HCT116 (cell line): ENCODE measurements at regions not wholly inside any gene's neighbourhood (a gene's known extent, or its start where the extent isn't known, plus 50 kb on each side); places are given as distances from the start of the nearest gene placed in this dataset.

ENCODE experiments used
- ATAC-seq: fragments of 200-7000 bp; cut with Tn5 transposase; 2 replicates; pipeline ENCODE4 v1.9.1; 2020; ENCODE audit warnings: mild to moderate bottlenecking, moderate library complexity
- BruUV-seq: library from RNA; stranded (reverse); fragments of 400-500 nt; replicated peaks from 2 replicates; lab custom pipeline; 2021; lab: Mats Ljungman, UMichigan
- CTCF ChIA-PET: fragments of 300-600 bp; sonication (Branson Sonifier 250); formaldehyde crosslinking; loops from one replicate; lab custom pipeline; 2021; ENCODE audit warnings: antibody characterized with exemption; lab: Charles Lee
- POLR2A ChIA-PET: fragments of 300-600, 350-600 bp; sonication (Branson Sonifier 250); formaldehyde crosslinking; loops from one replicate; lab custom pipeline; 2021; ENCODE audit warnings: antibody characterized with exemption; lab: Charles Lee
- RAD21 ChIA-PET, 2 experiments: fragments of 300-600 bp; sonication (Branson Sonifier 250); formaldehyde crosslinking; loops; one replicate each; lab custom pipeline; 2023; ENCODE audit warnings: low total read pairs in 2 of 2; ENCODE audit not compliant: uncharacterized antibody in 2 of 2, unreplicated experiment in 2 of 2, low non-redundant PET in 1 of 2; lab: Charles Lee
- DNase-seq: peaks from one replicate; pipeline ENCODE4 v3.0.0-alpha.2; 2010; ENCODE audit warnings: low read depth, low spot score
- H2AFZ ChIP-seq: fragments of 200-600 bp; shearing (Covaris generic), sonication (generic); 2 replicates; pipeline ENCODE4 v1.6.1; 2017; ENCODE audit warnings: low read depth, mixed run types, mixed read lengths, antibody characterized with exemption, low read length; ENCODE audit not compliant: poor library complexity, severe bottlenecking
- H3K27ac ChIP-seq: 2 replicates; pipeline ENCODE4 v1.5.1; 2012; ENCODE audit warnings: low read depth, low read length
- H3K27me3 ChIP-seq: fragments of 200-600 bp; sonication (generic); 2 replicates; pipeline ENCODE4 v1.6.1; 2016; ENCODE audit warnings: mixed run types, low read length, mixed read lengths; ENCODE audit not compliant: insufficient read depth
- H3K36me3 ChIP-seq, 2 experiments: fragments of 200-500 bp in 1 of 2; fragments of 200-600 bp in 1 of 2; sonication (Bioruptor generic) in 1 of 2; sonication (generic) in 1 of 2; 2 replicates each; pipeline versions ENCODE4 v1.5.1 to v1.6.1; 2014 to 2016; ENCODE audit warnings: low read length in 2 of 2, inconsistent platforms in 1 of 2, mixed read lengths in 1 of 2, mixed run types in 1 of 2; ENCODE audit not compliant: insufficient read depth in 2 of 2, control insufficient read depth in 1 of 2
- H3K4me1 ChIP-seq, 2 experiments: fragments of 200-600 bp in 1 of 2; sonication (generic) in 1 of 2; 2 replicates each; pipeline versions ENCODE4 v1.5.1 to v1.6.1; 2012 to 2017; ENCODE audit warnings: low read length in 2 of 2, inconsistent platforms in 1 of 2, mild to moderate bottlenecking in 1 of 2, mixed read lengths in 1 of 2, mixed run types in 1 of 2, moderate library complexity in 1 of 2; ENCODE audit not compliant: insufficient read depth in 2 of 2, control insufficient read depth in 1 of 2
- H3K4me2 ChIP-seq: fragments of 200-600 bp; sonication (generic); 2 replicates; pipeline ENCODE4 v1.6.1; 2017; ENCODE audit warnings: mixed run types, low read length, mixed read lengths
- H3K4me3 ChIP-seq, 2 experiments: fragments of 200-600 bp in 1 of 2; sonication (generic) in 1 of 2; replicated peaks in 1 of 2; 2 replicates each; pipeline ENCODE4 v1.5.1; 2011 to 2016; ENCODE audit warnings: low read length in 2 of 2, control low read depth in 1 of 2, low read depth in 1 of 2, mild to moderate bottlenecking in 1 of 2, mixed read lengths in 1 of 2, mixed run types in 1 of 2
- H3K79me2 ChIP-seq: fragments of 200-600 bp; sonication (generic); 2 replicates; pipeline ENCODE4 v1.6.1; 2017; ENCODE audit warnings: mild to moderate bottlenecking, mixed run types, low read length, moderate library complexity, mixed read lengths; ENCODE audit not compliant: insufficient read depth
- H3K9ac ChIP-seq: fragments of 200-600 bp; sonication (generic); 2 replicates; pipeline ENCODE4 v1.6.1; 2016; ENCODE audit warnings: low read length, mixed read lengths
- H3K9me2 ChIP-seq: fragments of 200-600 bp; sonication (generic), shearing (Covaris generic); 2 replicates; pipeline ENCODE4 v1.6.1; 2017; ENCODE audit warnings: mixed run types, mild to moderate bottlenecking, moderate library complexity; ENCODE audit not compliant: insufficient read depth
- H3K9me3 ChIP-seq, 2 experiments: fragments of 200-500 bp in 1 of 2; fragments of 200-600 bp in 1 of 2; sonication (Bioruptor generic) in 1 of 2; sonication (generic) in 1 of 2; 2 replicates each; pipeline ENCODE4 v1.6.1; 2014 to 2017; ENCODE audit warnings: low read length in 2 of 2, mixed read lengths in 2 of 2, inconsistent platforms in 1 of 2, low read depth in 1 of 2, mild to moderate bottlenecking in 1 of 2, mixed run types in 1 of 2, moderate library complexity in 1 of 2; ENCODE audit not compliant: control insufficient read depth in 1 of 2, insufficient read depth in 1 of 2
- H4K20me1 ChIP-seq: fragments of 200-600 bp; sonication (generic), shearing (Covaris generic); 2 replicates; pipeline ENCODE4 v1.6.1; 2017; ENCODE audit warnings: mixed run types, mild to moderate bottlenecking, moderate library complexity; ENCODE audit not compliant: insufficient read depth
- ATF3 ChIP-seq: IDR thresholded peaks from 2 replicates; pipeline ENCODE4 v1.6.1; 2012
- CBX3 ChIP-seq: IDR thresholded peaks from 2 replicates; pipeline ENCODE4 v1.6.1; 2012; ENCODE audit warnings: low read depth
- CEBPB ChIP-seq: IDR thresholded peaks from 2 replicates; pipeline ENCODE4 v1.6.1; 2012; ENCODE audit warnings: low read depth
- CTCF ChIP-seq, 3 experiments: fragments of 200-600 bp in 1 of 3; sonication (generic) in 1 of 3; IDR thresholded peaks in 2 of 3; conservative IDR thresholded peaks in 1 of 3; 2 replicates each; pipeline ENCODE4 v1.5.1; 2012 to 2017; ENCODE audit warnings: low read depth in 2 of 3, low read length in 2 of 3, antibody characterized with exemption in 1 of 3, borderline replicate concordance in 1 of 3, control low read depth in 1 of 3, mild to moderate bottlenecking in 1 of 3, mixed read lengths in 1 of 3, mixed run types in 1 of 3, moderate library complexity in 1 of 3; ENCODE audit not compliant: insufficient read depth in 1 of 3
- EZH2phosphoT487 ChIP-seq: fragments of 200-600 bp; IDR thresholded peaks from 2 replicates; pipeline ENCODE4 v1.6.1; 2018; ENCODE audit warnings: antibody characterized with exemption, borderline replicate concordance
- FOSL1 ChIP-seq: IDR thresholded peaks from 2 replicates; pipeline ENCODE4 v1.6.1; 2012; ENCODE audit warnings: low read depth
- JUND ChIP-seq: IDR thresholded peaks from 2 replicates; pipeline ENCODE4 v1.6.1; 2012
- MAX ChIP-seq: IDR thresholded peaks from 2 replicates; pipeline ENCODE4 v1.6.1; 2012
- POLR2A ChIP-seq: IDR thresholded peaks from 2 replicates; pipeline ENCODE4 v1.7.0; 2011; ENCODE audit warnings: borderline replicate concordance; ENCODE audit not compliant: insufficient read depth, insufficient read length; ENCODE audit errors: extremely low read depth
- POLR2AphosphoS5 ChIP-seq: IDR thresholded peaks from 2 replicates; pipeline ENCODE4 v1.6.1; 2011; ENCODE audit warnings: mild to moderate bottlenecking, low read depth, low read length, moderate library complexity
- RAD21 ChIP-seq: IDR thresholded peaks from 2 replicates; pipeline ENCODE4 v1.6.1; 2012; ENCODE audit warnings: low read depth, mild to moderate bottlenecking
- REST ChIP-seq: IDR thresholded peaks from 2 replicates; pipeline ENCODE4 v1.6.1; 2012; ENCODE audit warnings: low read depth
- SIN3A ChIP-seq: IDR thresholded peaks from 2 replicates; pipeline ENCODE4 v1.6.1; 2012; ENCODE audit warnings: low read depth
- SRF ChIP-seq: IDR thresholded peaks from 2 replicates; pipeline ENCODE4 v1.6.1; 2012; ENCODE audit warnings: low read depth
- TCF7L2 ChIP-seq: IDR thresholded peaks from 2 replicates; pipeline ENCODE4 v1.7.0; 2011; ENCODE audit warnings: borderline replicate concordance, inconsistent platforms; ENCODE audit not compliant: insufficient read depth, insufficient read length; ENCODE audit errors: extremely low read depth
- ZFX ChIP-seq: fragments of 450-650 bp; IDR thresholded peaks from 2 replicates; pipeline ENCODE4 v1.6.1; 2017
- intact Hi-C: fragments of 100-400 bp; cut with micrococcal nuclease; formaldehyde crosslinking; loops from 2 replicates; pipeline ENCODE4 v1.10.0; 2022

GRCh38 chr18:39403121-39403520 is 1837.5 kb upstream of the CELF4 start:
- H3K9me3 ChIP-seq, result no peaks in the 10 kb centered on the region; a peak in 1 of 4 replicates
- TF ChIP-seq EZH2phosphoT487, result no peak
- no peak for TF ChIP-seq TCF7L2
- TF ChIP-seq CEBPB, result no peak
- TF ChIP-seq POLR2AphosphoS5, result no peak
- TF ChIP-seq POLR2A, result no peak
- TF ChIP-seq FOSL1, result no peak
- no peak for TF ChIP-seq CBX3
- TF ChIP-seq ZFX, result no peak
- CTCF ChIA-PET, result no interaction called here

GRCh38 chr18:39399662-39400061 is 1834.1 kb upstream of the CELF4 start:
- H3K9me2 ChIP-seq, result no peaks in the 10 kb centered on the region
- intact Hi-C loops, result no loop called here
- H3K9me3 ChIP-seq, result peaks cover 0 to 5% of the 10 kb centered on the region in 2 experiments; a peak in 1 of 4 replicates
- H3K27me3 ChIP-seq, result no peaks in the 10 kb centered on the region
- no peak overlapping the region for H3K4me2 ChIP-seq
- H3K9ac ChIP-seq, result no peak overlapping the region
- H3K36me3 ChIP-seq, result no peaks in the 10 kb centered on the region
- RAD21 ChIA-PET, result no interaction called here
- no TSS peak for BruUV-seq
- no peaks in the 10 kb centered on the region for H4K20me1 ChIP-seq
- H3K4me1 ChIP-seq, result no peaks in the 10 kb centered on the region
- POLR2A ChIA-PET, result no interaction called here
- H3K79me2 ChIP-seq, result no peaks in the 10 kb centered on the region
- DNase-seq (no peak), ATAC-seq (no peak)
- H3K27ac ChIP-seq, result no peak overlapping the region
- CTCF ChIA-PET, result no interaction called here
- no peak overlapping the region for H3K4me3 ChIP-seq
- H2AFZ ChIP-seq, result no peak overlapping the region
- TF ChIP-seq ATF3, result no peak
- TF ChIP-seq SRF, result no peak
- no peak for TF ChIP-seq CTCF (IDR thresholded peaks at IDR 0.05 in 2 of 3, conservative IDR thresholded peaks at IDR 0.05 in 1 of 3; ENCODE audit: borderline replicate concordance in 1 of 3, insufficient read depth in 1 of 3, low read depth in 2 of 3, low read length in 2 of 3)
- TF ChIP-seq MAX, result no peak
- TF ChIP-seq TCF7L2, result no peak
- TF ChIP-seq FOSL1, result no peak
- no peak for TF ChIP-seq SIN3A
- no peak for TF ChIP-seq EZH2phosphoT487
- TF ChIP-seq REST, result no peak
- no peak for TF ChIP-seq RAD21
- TF ChIP-seq CEBPB, result no peak
- TF ChIP-seq POLR2AphosphoS5, result no peak
- TF ChIP-seq JUND, result no peak

More at GRCh38 chr18:39403121-39403520, 1837.5 kb upstream of the CELF4 start:
- Histone ChIP-seq H3K27ac (no peak overlapping the region), H3K4me3 (no peak overlapping the region), H3K79me2 (no peaks in the 10 kb centered on the region), H3K4me2 (no peak overlapping the region), H3K4me1 (no peaks in the 10 kb centered on the region), H3K36me3 (no peaks in the 10 kb centered on the region), H2AFZ (no peak overlapping the region), H3K27me3 (no peaks in the 10 kb centered on the region), H3K9ac (no peak overlapping the region), H4K20me1 (no peaks in the 10 kb centered on the region), H3K9me2 (no peaks in the 10 kb centered on the region)
- no peak for DNase-seq
- ChIA-PET POLR2A (no interaction called here), RAD21 (no interaction called here)
- no peak for ATAC-seq
- BruUV-seq, result no TSS peak
- intact Hi-C loops, result no loop called here
